H1 (cell line): ENCODE measurements at regions not wholly inside any gene's neighbourhood (a gene's known extent, or its start where the extent isn't known, plus 50 kb on each side); places are given as distances from the start of the nearest gene placed in this dataset.
"Not testable (repeated sequence)": the region's sequence is repeated elsewhere in the genome, so short reads cannot be mapped to it uniquely, and the experiment has no call there.

Source experiments
- CTCF ChIA-PET: fragments of 300-600 bp; sonication (Branson Sonifier 250); formaldehyde crosslinking; loops from one replicate; lab custom pipeline; 2021; ENCODE audit not compliant: partially characterized antibody; lab: Charles Lee
- POLR2A ChIA-PET: fragments of 300-600 bp; sonication (Branson Sonifier 250); formaldehyde crosslinking; loops from one replicate; lab custom pipeline; 2021; ENCODE audit warnings: inconsistent platforms; ENCODE audit not compliant: partially characterized antibody; lab: Charles Lee
- DNase-seq, 2 experiments: peaks; one replicate each; pipeline versions ENCODE4 v3.0.0 to v3.0.0-alpha.2; 2010 to 2022; ENCODE audit warnings: low spot score in 2 of 2, low read depth in 1 of 2, mixed read lengths in 1 of 2
- FAIRE-seq: peaks from 2 replicates; lab custom pipeline; 2011; peaks lifted over from hg19 to GRCh38; lab: Jason Lieb, UNC
- H2AFZ ChIP-seq: 2 replicates; pipeline ENCODE4 v1.8.1; 2012; ENCODE audit warnings: low read length, inconsistent platforms
- H2AK5ac ChIP-seq: 2 replicates; pipeline ENCODE4 v1.6.1; 2013; ENCODE audit warnings: low read depth, low read length
- H2BK120ac ChIP-seq: replicated peaks from 2 replicates; pipeline ENCODE3; 2013; ENCODE audit warnings: low read depth, low read length, inconsistent platforms
- H2BK12ac ChIP-seq: 2 replicates; pipeline ENCODE4 v1.6.1; 2013; ENCODE audit warnings: low read depth, low read length
- H2BK15ac ChIP-seq: 2 replicates; pipeline ENCODE4 v1.6.1; 2013; ENCODE audit warnings: low read length
- H2BK20ac ChIP-seq: 2 replicates; pipeline ENCODE4 v1.6.1; 2013; ENCODE audit warnings: low read length
- H2BK5ac ChIP-seq: 2 replicates; pipeline ENCODE4 v1.6.1; 2013; ENCODE audit warnings: low read depth, low read length
- H3K14ac ChIP-seq: 2 replicates; pipeline ENCODE4 v1.6.1; 2013; ENCODE audit warnings: inconsistent platforms; ENCODE audit not compliant: insufficient read length
- H3K18ac ChIP-seq: 2 replicates; pipeline ENCODE4 v1.6.1; 2013; ENCODE audit warnings: low read length; ENCODE audit errors: extremely low read depth
- H3K23ac ChIP-seq: 2 replicates; pipeline ENCODE4 v1.6.1; 2013; ENCODE audit warnings: inconsistent platforms; ENCODE audit not compliant: insufficient read length
- H3K23me2 ChIP-seq: 2 replicates; pipeline ENCODE4 v1.6.1; 2013; ENCODE audit warnings: low read depth, low read length
- H3K27ac ChIP-seq: 2 replicates; pipeline ENCODE4 v1.6.1; 2011; ENCODE audit warnings: low read depth, low read length, inconsistent platforms
- H3K27me3 ChIP-seq, 4 experiments: replicated peaks in 1 of 4; 1 replicate in 1 of 4; 2 replicates in 3 of 4; pipeline versions ENCODE4 v1.6.1 to v1.8.1; 2011 to 2013; ENCODE audit warnings: low read length in 3 of 4, mild to moderate bottlenecking in 3 of 4, inconsistent platforms in 2 of 4, mixed read lengths in 2 of 4, moderate library complexity in 1 of 4; ENCODE audit not compliant: control insufficient read depth in 3 of 4, insufficient read depth in 3 of 4; ENCODE audit errors: extremely low read depth in 1 of 4
- H3K36me3 ChIP-seq, 4 experiments: 2 replicates each; pipeline versions ENCODE4 v1.6.1 to v1.8.1; 2011 to 2013; ENCODE audit warnings: mild to moderate bottlenecking in 4 of 4, low read length in 3 of 4, moderate library complexity in 2 of 4, control low read depth in 1 of 4, inconsistent platforms in 1 of 4; ENCODE audit not compliant: insufficient read depth in 4 of 4, control insufficient read depth in 2 of 4
- H3K4ac ChIP-seq: replicated peaks from 2 replicates; pipeline ENCODE3; 2013; ENCODE audit warnings: low read length, low read depth, mixed read lengths, inconsistent platforms; ENCODE audit not compliant: insufficient read length
- H3K4me1 ChIP-seq, 4 experiments: replicated peaks in 1 of 4; 1 replicate in 1 of 4; 2 replicates in 3 of 4; pipeline versions ENCODE4 v1.6.1 to v1.8.1; 2011 to 2013; ENCODE audit warnings: low read length in 3 of 4, inconsistent platforms in 2 of 4, mixed read lengths in 1 of 4; ENCODE audit not compliant: insufficient read depth in 4 of 4, control insufficient read depth in 3 of 4
- H3K4me2 ChIP-seq, 2 experiments: 2 replicates each; pipeline versions ENCODE4 v1.6.1 to v1.8.1; 2011 to 2013; ENCODE audit warnings: low read depth in 2 of 2, low read length in 2 of 2, control low read depth in 1 of 2, inconsistent platforms in 1 of 2, mild to moderate bottlenecking in 1 of 2; ENCODE audit not compliant: insufficient read depth in 1 of 2
- H3K4me3 ChIP-seq, 4 experiments: fragments of 200-600, 300-600 bp in 1 of 4; sonication (generic), shearing (Covaris generic), sonication (Bioruptor Twin) in 1 of 4; 2 replicates each; pipeline versions ENCODE4 v1.5.1 to v1.8.1; 2011 to 2016; ENCODE audit warnings: low read length in 4 of 4, low read depth in 3 of 4, control low read depth in 2 of 4, inconsistent platforms in 2 of 4, mild to moderate bottlenecking in 2 of 4, mixed read lengths in 1 of 4, moderate library complexity in 1 of 4; ENCODE audit not compliant: insufficient read depth in 2 of 4; ENCODE audit errors: extremely low read depth in 1 of 4
- H3K56ac ChIP-seq: replicated peaks from 2 replicates; pipeline ENCODE3; 2013; ENCODE audit warnings: low read depth, mild to moderate bottlenecking, mixed read lengths, low read length, inconsistent platforms; ENCODE audit not compliant: insufficient read length
- H3K79me1 ChIP-seq: 2 replicates; pipeline ENCODE4 v1.6.1; 2013; ENCODE audit warnings: low read depth, low read length, control low read depth
- H3K79me2 ChIP-seq, 2 experiments: 2 replicates each; pipeline versions ENCODE4 v1.6.1 to v1.8.1; 2012 to 2013; ENCODE audit warnings: low read length in 2 of 2, mild to moderate bottlenecking in 2 of 2, inconsistent platforms in 1 of 2; ENCODE audit not compliant: insufficient read depth in 2 of 2, control insufficient read depth in 1 of 2
- H3K9ac ChIP-seq, 4 experiments: replicated peaks in 1 of 4; 1 replicate in 1 of 4; 2 replicates in 3 of 4; pipeline versions ENCODE4 v1.6.1 to v1.8.1; 2011 to 2013; ENCODE audit warnings: low read depth in 3 of 4, low read length in 3 of 4, control low read depth in 2 of 4, mild to moderate bottlenecking in 2 of 4, moderate library complexity in 2 of 4, inconsistent platforms in 1 of 4; ENCODE audit errors: extremely low read depth in 1 of 4
- H3K9me3 ChIP-seq, 2 experiments: 2 replicates each; pipeline versions ENCODE4 v1.6.1 to v1.8.1; 2012 to 2013; ENCODE audit warnings: mild to moderate bottlenecking in 2 of 2, moderate library complexity in 2 of 2, control low read depth in 1 of 2, inconsistent platforms in 1 of 2, low read depth in 1 of 2, low read length in 1 of 2, mixed read lengths in 1 of 2; ENCODE audit not compliant: insufficient read depth in 2 of 2
- H4K20me1 ChIP-seq, 2 experiments: replicated peaks in 1 of 2; 2 replicates each; pipeline versions ENCODE3 to v1.8.1; 2011 to 2013; ENCODE audit warnings: inconsistent platforms in 2 of 2, low read length in 2 of 2, mild to moderate bottlenecking in 1 of 2; ENCODE audit not compliant: insufficient read depth in 2 of 2, control insufficient read depth in 1 of 2
- H4K5ac ChIP-seq: 2 replicates; pipeline ENCODE4 v1.6.1; 2013; ENCODE audit warnings: low read length, low read depth, mixed read lengths, inconsistent platforms; ENCODE audit not compliant: insufficient read length
- H4K8ac ChIP-seq: 2 replicates; pipeline ENCODE4 v1.8.0; 2013; ENCODE audit warnings: mild to moderate bottlenecking, moderate library complexity, low read length, inconsistent platforms; ENCODE audit not compliant: insufficient read depth; ENCODE audit errors: extremely low read depth
- H4K91ac ChIP-seq: replicated peaks from 2 replicates; pipeline ENCODE3; 2013; ENCODE audit warnings: low read length, mixed read lengths, inconsistent platforms; ENCODE audit not compliant: insufficient read length
- ATF3 ChIP-seq: IDR thresholded peaks from 2 replicates; pipeline ENCODE4 v1.6.1; 2011; ENCODE audit warnings: low read depth, mild to moderate bottlenecking, low read length; ENCODE audit not compliant: insufficient read depth
- EP300 ChIP-seq, 2 experiments: IDR thresholded peaks; 1 replicate in 1 of 2; 2 replicates in 1 of 2; pipeline ENCODE4 v1.6.1; 2011 to 2012; ENCODE audit warnings: low read depth in 2 of 2, low read length in 2 of 2, mild to moderate bottlenecking in 2 of 2, borderline replicate concordance in 1 of 2, inconsistent platforms in 1 of 2, moderate library complexity in 1 of 2
- ZNF274 ChIP-seq: IDR thresholded peaks from 2 replicates; pipeline ENCODE4 v1.7.0; 2012; ENCODE audit warnings: low read length, borderline replicate concordance; ENCODE audit errors: extremely low read depth
- WGBS, 2 experiments: shearing (Covaris generic) in 1 of 2; methylation state at CpG; one replicate each; pipeline versions ENCODE4 v1.1.6 to v1.1.7; 2013 to 2015; ENCODE audit warnings: low lambda C conversion rate in 2 of 2, mixed read lengths in 2 of 2, inconsistent platforms in 1 of 2, low coverage in 1 of 2, missing lambda C conversion rate in 1 of 2; ENCODE audit not compliant: insufficient replicate concordance in 2 of 2, insufficient coverage in 1 of 2, insufficient read length in 1 of 2; ENCODE audit errors: extremely low coverage in 1 of 2, missing lambda C conversion rate in 1 of 2; 5-methylcytosine and 5-hydroxymethylcytosine counted together
- TF ChIP-seq, protein P1 (sequence below): IDR thresholded peaks from 2 replicates; pipeline ENCODE4 v1.6.1; 2012; ENCODE audit warnings: inconsistent platforms

DNA sequence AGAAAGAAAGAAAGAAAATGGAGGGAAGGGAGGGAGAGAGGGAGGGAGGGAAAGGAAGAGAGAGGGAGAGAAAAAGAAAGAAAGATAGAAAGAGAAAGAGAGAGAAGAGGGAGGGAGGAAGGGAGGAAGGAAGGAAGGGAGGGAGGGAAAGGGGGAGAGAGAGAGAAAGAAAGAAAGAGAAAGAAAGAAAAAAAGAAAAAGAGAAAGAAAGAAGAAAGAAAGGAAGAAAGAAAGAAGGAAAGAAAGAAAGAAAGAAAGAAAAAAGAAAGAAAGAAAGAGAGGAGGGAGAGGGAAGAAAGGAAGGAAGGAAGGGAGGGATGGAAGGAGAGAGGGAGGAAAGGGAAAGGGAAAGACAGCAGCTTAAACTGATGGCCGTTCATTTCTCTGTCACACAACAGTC, 457.5 kb downstream of the PDZRN4 start (continued):
- TF ChIP-seq ATF3 (no peak), ZNF274 (no peak), EP300 (IDR thresholded peaks at IDR 0.05; ENCODE audit: borderline replicate concordance in 1 of 2, low read depth in 2 of 2, low read length in 2 of 2) (no peak)
- TF ChIP-seq, protein P1, sequence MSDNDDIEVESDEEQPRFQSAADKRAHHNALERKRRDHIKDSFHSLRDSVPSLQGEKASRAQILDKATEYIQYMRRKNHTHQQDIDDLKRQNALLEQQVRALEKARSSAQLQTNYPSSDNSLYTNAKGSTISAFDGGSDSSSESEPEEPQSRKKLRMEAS, result no peak

GRCh38 chr12:41642808-41643207, 454.7 kb downstream of the PDZRN4 start:
- H2BK120ac ChIP-seq, H3K36me3 ChIP-seq, H4K20me1 ChIP-seq, H4K8ac ChIP-seq, POLR2A ChIA-PET, H3K79me1 ChIP-seq, H2AK5ac ChIP-seq, H3K27me3 ChIP-seq, H3K27ac ChIP-seq, H3K56ac ChIP-seq, H3K4me2 ChIP-seq, H3K14ac ChIP-seq, H3K18ac ChIP-seq, H2BK12ac ChIP-seq, H3K4me3 ChIP-seq, H3K4ac ChIP-seq, H2BK15ac ChIP-seq, H3K79me2 ChIP-seq, H2BK20ac ChIP-seq, H3K23ac ChIP-seq, H2BK5ac ChIP-seq, H3K9ac ChIP-seq, H2AFZ ChIP-seq, FAIRE-seq, H4K5ac ChIP-seq, H3K4me1 ChIP-seq, H3K9me3 ChIP-seq, H3K23me2 ChIP-seq, H4K91ac ChIP-seq: not testable (repeated sequence)
- WGBS, 2 experiments, result 90% methylated on average over 10 of the region's 11 CpGs; no CpG with 5 or more reads in 1 of the 2 experiments
- peak in 1 of 2 experiments; percentile 75 for DNase-seq
- CTCF ChIA-PET, result interaction anchor here (1.1 to 1.6 kb wide), 3 partner anchors 9 to 16 kb away, joined by 3 read pairs; no protein-coding TSS in a partner anchor
